GM19438 (cell line): ENCODE measurements at regions not wholly inside any gene's neighbourhood (a gene's known extent, or its start where the extent isn't known, plus 50 kb on each side); places are given as distances from the start of the nearest gene placed in this dataset.

ENCODE experiments used
- ATAC-seq: cut with Tn5 transposase; IDR thresholded peaks from one replicate; pipeline ENCODE4 v1.9.1; 2021; ENCODE audit warnings: low read depth; ENCODE audit not compliant: unreplicated experiment

DNA sequence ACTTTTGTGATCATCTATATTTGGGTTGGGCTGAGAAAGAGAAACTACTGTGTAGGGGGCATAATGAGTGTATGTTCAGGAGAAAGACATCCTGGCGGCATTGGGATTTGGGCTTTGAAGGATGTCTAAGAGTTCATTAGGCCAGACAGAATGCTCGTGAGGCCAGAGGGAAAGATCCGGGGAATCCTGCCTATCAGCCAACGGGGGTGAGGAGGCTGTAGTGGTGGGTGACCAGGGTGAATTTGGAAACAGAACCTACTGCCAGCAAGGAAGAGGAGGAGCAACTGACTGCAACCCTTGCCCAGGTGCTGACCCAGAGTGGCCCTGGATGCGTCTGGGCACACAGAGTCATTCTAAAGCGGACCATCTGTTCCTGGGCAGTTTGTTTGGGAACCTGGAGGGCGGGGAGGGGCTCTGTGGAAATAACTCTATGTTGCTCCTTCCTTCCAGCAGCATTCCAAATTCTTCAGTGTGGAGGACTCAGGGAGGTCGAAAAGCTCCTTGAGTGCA is 56.9 kb upstream of the ECE1 start:
- no peak for ATAC-seq

DNA sequence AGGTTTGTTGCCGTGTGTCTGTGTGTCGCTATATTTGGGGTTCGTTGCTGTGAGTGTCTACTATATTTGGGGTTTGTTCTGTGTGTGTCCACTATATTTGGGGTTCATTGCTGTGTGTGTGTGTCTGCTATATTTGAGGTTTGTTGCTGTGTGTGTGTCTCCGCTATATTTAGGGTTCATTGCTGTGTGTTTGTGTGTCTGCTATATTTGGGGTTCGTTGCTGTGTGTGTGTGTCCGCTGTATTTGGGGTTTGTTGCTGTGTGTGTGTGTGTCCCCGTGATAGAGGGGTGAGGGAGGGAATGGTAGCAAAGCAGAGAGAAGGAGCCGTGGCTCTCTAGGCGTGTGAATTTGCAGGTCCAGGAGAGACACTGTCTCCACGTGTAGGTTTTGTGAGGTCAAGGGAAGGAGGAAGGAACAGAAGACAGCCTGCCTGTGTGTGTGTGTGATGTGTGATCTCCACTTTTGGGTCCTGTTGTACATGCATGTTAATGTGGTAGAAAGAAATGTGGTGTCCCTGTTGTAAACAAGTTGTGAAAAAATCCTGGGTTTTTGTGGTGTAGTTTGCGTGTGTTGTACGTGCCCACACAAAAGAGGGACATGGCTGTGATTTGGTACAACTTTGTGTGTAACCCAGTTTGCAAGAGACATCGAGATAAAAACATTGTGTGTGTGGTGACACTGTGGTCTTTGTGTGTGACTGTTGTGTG is 56.3 kb upstream of the ECE1 start:
- no peak for ATAC-seq

DNA sequence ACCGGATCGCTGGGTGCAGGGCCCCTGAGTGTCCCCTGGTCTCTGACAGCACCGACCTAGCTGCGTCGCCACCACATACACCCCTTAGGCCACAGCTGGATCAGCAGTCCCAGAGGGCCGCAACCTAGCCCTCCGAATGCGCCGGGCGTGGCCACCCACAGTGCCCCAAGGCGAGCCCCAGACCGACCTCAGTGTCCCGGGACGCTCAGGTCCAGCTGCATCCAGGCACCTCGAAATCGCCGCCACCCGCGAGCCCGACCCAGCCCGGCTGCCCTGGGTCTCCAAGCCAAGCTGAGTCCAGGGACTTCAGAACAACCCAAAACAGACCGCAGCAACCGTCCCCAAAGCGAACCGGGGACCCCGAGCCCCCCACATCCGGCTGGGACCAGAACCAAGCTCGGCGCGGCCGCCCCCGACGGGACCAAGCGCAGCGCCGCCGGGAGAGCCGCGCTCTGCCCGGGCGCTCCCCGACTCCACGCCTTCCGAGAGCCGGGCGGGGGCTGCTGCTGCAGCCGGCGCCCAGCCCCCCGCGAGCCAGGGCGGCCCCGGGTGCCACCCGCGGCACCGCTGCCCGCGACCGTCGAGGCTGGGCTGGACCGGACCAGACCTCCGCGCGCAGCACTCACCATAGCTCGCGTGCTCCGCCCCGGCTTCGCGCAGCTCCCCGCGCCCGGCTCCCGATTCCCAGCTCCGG is 54.6 kb upstream of the ECE1 start:
- ATAC-seq: peak; percentile 31

DNA sequence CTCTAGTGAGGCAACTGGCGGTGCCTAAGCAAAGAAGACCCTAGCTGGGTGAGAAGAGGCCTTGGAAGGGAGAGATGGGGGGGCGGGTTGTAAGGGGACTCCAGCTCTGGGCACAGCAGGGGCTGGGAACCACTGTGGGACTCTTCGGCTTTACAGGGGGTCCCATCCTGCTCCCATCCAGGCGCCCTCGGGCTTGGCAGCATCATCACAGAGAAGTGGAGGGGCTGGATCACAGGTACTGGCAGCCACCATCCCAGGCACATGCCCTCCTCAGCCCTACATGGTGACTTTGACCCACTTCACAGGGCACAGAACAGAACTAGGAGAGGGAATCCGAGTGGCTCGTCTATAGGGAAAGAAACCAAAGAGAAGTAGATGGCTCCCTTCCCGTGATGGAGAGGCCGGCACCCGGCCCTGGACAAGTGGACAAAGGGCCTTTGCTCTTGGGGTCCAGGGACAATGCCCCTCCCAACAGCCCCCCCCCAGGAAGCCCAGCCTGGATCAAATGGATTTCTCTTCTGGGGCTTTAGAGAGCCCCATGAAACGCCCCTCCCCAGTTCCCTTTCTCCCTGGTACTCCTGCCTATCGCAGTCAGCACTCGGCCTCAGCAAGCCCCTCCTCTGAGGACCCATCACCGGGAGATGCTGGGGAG is 54.0 kb upstream of the ECE1 start:
- ATAC-seq: no peak

DNA sequence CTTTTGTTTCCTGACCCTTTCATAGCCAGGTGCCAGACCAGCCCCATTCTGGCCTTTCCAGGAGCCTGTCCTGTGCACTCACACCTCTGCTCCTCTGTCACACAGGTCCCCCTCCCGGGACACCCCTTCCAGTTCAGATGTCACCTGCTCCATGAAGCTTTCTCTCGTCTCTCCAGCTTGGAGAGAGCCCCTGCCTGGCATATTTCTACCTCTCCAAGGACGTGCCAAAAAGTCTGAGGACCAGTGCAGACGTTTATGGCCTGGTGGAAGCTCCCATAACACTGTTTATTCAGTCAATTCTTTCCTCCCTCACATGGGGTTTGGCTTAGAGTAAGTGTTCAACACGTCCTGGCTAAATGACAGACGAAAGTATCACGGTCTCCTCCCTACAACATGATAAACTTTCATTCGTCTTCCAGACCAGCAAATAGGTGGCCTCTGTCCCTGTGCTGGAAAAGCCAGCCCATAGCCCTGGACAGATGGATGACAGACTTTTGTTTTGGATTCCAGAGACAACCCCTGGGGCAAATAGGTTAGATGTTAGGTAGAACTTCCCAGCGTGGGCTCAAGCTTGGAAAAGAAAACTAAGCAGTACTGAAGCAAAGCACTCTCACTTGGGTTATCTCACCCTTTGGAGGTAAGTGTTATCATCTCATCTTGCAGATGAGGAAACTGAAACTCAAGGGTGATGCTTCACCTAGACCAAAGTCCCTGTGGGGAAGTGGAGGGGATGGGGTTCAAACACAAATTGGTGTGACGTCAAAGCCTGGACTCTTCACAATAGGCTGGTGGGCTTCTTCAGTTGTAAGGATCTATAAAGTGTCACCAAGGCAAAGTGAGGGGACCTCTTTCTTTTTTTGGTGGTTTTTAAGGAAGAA is 52.9 kb upstream of the ECE1 start:
- no peak for ATAC-seq

DNA sequence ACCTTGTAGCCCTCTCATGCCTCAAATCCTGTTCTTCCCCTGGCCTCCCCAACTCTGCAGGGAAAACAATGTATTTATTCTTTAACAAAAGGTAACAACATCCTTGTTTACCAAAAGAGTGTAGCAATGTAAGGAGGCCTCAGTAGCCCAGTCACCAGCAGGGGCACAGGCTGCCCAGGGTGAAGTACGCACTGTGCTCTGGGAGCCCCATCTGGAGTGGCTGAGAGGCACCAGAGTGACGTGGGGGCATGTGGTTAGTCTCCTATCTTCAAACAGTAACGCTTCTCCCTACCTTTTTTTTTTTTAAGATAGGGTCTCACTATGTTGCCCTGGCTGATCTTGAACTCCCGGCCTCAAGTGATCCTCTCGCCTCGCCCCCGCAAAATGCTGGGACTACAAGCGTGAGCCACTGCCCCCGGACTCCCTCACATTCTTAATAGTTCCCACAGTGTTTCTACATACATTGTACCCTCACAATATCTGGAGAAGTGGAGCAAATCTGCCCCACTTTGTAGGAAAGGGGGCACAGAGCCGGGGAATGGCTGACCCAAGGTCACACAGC is 51.3 kb upstream of the ECE1 start:
- ATAC-seq: no peak

DNA sequence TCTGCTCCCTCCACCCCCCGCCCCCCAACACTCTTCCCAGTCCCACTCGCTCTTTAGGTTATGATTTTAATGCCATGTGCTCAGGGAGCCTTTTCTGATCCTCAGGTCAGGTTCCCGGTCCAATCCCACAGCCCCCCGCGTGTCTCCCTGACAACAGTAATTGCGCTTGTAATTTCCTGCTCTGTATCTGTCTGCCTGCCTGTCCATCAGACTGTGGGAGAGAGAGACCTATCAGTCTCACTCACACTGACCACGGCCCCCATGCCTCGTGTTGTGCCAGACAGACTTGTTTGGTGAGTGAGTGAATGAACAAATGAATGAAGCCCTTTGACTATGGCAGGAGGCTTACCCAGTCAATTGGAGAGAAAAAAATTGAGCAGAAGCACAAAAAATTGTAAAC is 50.8 kb upstream of the ECE1 start:
- ATAC-seq: no peak

DNA sequence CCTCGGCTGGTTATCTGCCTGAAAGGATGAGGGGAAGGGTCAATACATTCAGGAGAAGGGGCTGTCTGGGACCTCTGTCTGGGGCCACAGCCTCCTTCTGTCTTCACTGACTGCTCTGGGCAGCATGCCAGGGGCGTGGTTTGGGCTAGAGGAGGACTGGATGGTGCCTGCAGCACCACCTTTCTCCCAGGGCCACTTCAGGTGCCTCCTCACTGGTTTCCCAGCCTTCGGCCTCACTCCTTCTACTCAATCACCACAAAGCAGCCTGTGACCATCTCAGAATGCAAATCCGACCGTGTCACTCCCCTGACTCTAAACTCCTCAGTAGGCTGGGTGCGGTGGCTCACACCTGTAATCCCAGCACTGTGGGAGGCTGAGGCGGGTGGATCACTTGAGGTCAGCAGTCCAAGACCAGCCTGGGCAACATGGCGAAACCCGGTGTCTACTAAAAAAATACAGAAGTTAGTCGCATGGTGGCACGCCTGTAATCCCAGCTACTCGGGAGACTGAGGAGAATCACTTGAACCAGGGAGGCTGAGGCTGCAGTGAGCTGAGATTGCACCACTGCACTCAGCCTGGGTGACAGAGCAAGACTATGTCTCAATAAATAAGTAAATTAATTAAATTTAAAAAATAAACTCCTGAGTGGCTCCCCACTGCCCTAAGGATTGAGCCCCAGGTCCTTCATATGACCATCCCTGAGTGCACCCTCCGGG is 50.1 kb upstream of the ECE1 start:
- no peak for ATAC-seq
